ENCODE measurements at regions not wholly inside any gene's neighbourhood (a gene's known extent, or its start where the extent isn't known, plus 50 kb on each side); places are given as distances from the start of the nearest gene placed in this dataset.

GRCh38 chr4:115944146-115944905, 830.9 kb upstream of the NDST4 start:
- Histone ChIP-seq H4K20me1 (ENCODE audit: insufficient read depth, low read length) (no peaks in the 10 kb centered on the region), H4K5ac (ENCODE audit: low read depth, low read length) (no peak overlapping the region), H2AFZ (replicated peaks; ENCODE audit: low read length, poor library complexity) (no peak overlapping the region), H2AK9ac (replicated peaks; ENCODE audit: low read depth, low read length, poor library complexity) (no peak overlapping the region), H3K9me1 (ENCODE audit: insufficient read depth, low read length) (no peaks in the 10 kb centered on the region), H4K8ac (ENCODE audit: low read depth in 2 of 2, low read length in 2 of 2) (no peak overlapping the region), H3K56ac (ENCODE audit: extremely low read depth, insufficient read depth, low read length) (no peak overlapping the region; the same call in 1 of the 2 replicates), H2AK5ac (ENCODE audit: low read depth, low read length) (no peak overlapping the region), H3K23ac (ENCODE audit: low read depth, low read length) (no peak overlapping the region), H3K4ac (ENCODE audit: low read depth, low read length) (no peak overlapping the region), H3K4me1 (ENCODE audit: control insufficient read depth, insufficient read depth, low read length) (no peaks in the 10 kb centered on the region), H4K91ac (ENCODE audit: insufficient read depth, low read depth, low read length) (no peak overlapping the region), H3K36me3 (ENCODE audit: control insufficient read depth, insufficient read depth, low read length) (no peaks in the 10 kb centered on the region), H3K9me3 (ENCODE audit: control insufficient read depth, insufficient read depth, low read length) (peaks cover 3% of the 10 kb centered on the region; the same call in 1 of the 2 replicates), H3K18ac (ENCODE audit: low read depth, low read length) (no peak overlapping the region), H3K79me1 (ENCODE audit: low read depth in 1 of 2, low read length in 2 of 2) (no peaks in the 10 kb centered on the region), H3K14ac (replicated peaks; ENCODE audit: low read depth, low read length) (no peak overlapping the region), H2BK15ac (ENCODE audit: low read depth, low read length) (no peak overlapping the region), H3K4me3 (ENCODE audit: insufficient read depth, low read depth, low read length) (no peak overlapping the region), H3K4me2 (ENCODE audit: low read depth, low read length) (no peak overlapping the region), H2BK20ac (ENCODE audit: low read depth, low read length) (no peak overlapping the region), H2BK5ac (ENCODE audit: low read depth, low read length, poor library complexity, severe bottlenecking) (no peak overlapping the region), H2BK120ac (ENCODE audit: low read depth, low read length) (no peak overlapping the region), H3K27ac (ENCODE audit: insufficient read depth, low read length) (no peak overlapping the region), H3K9ac (ENCODE audit: low read depth, low read length) (no peak overlapping the region), H3K27me3 (ENCODE audit: control insufficient read depth, insufficient read depth, low read length) (no peaks in the 10 kb centered on the region)
- ATAC-seq (ENCODE audit: low read depth) (no peak), DNase-seq (no peak)
- no TSS peak for BruUV-seq (replicated peaks)
- POLR2A ChIA-PET (ENCODE audit: unreplicated experiment), result no interaction called here
- in situ Hi-C loops (cut with MboI; ENCODE audit: low sequenced_read_pairs) (no loop called here), dilution Hi-C loops (cut with HindIII; ENCODE audit: low sequenced_read_pairs, unreplicated experiment) (no loop called here), intact Hi-C loops (cut with micrococcal nuclease) (no loop called here)
- WGBS, 2 experiments (ENCODE audit: extremely low coverage in 2 of 2, insufficient read length in 1 of 2), result no CpG with 5 or more reads among the region's 5 CpGs
- TF ChIP-seq FOS (IDR thresholded peaks at IDR 0.05; ENCODE audit: low read depth, low read length) (no peak), USF2 (IDR thresholded peaks at IDR 0.05; ENCODE audit: low read depth, low read length) (no peak), RFX5 (IDR thresholded peaks at IDR 0.05; ENCODE audit: low read depth, low read length) (no peak), MAFK (IDR thresholded peaks at IDR 0.05; ENCODE audit: low read depth, low read length) (no peak), POLR2A (IDR thresholded peaks at IDR 0.05; ENCODE audit: low read depth, low read length) (no peak), CTCF (conservative IDR thresholded peaks at IDR 0.05; ENCODE audit: low read depth, low read length) (no peak), ELK1 (IDR thresholded peaks at IDR 0.05; ENCODE audit: borderline replicate concordance, low read depth, low read length) (no peak), RCOR1 (IDR thresholded peaks at IDR 0.05; ENCODE audit: insufficient replicate concordance, low read length) (no peak), MXI1 (IDR thresholded peaks at IDR 0.05; ENCODE audit: borderline replicate concordance, low read depth, low read length) (no peak), CEBPB (IDR thresholded peaks at IDR 0.05; ENCODE audit: low read depth, low read length) (no peak), CHD1 (IDR thresholded peaks at IDR 0.05; ENCODE audit: low read depth, low read length) (no peak), BHLHE40 (IDR thresholded peaks at IDR 0.05; ENCODE audit: low read depth, low read length) (no peak), NFE2L2 (IDR thresholded peaks at IDR 0.05; ENCODE audit: low read depth, low read length) (no peak), SMC3 (IDR thresholded peaks at IDR 0.05; ENCODE audit: low read depth, low read length) (no peak), RAD21 (IDR thresholded peaks at IDR 0.05; ENCODE audit: low read length) (no peak), MAZ (IDR thresholded peaks at IDR 0.05; ENCODE audit: borderline replicate concordance, low read depth, low read length) (no peak)
- CTCF ChIA-PET, result no interaction called here

Data from IMR-90 (cell line).